Activated CD4-positive, CD25-positive, alpha-beta regulatory T cell (primary cell): ENCODE measurements at regions not wholly inside any gene's neighbourhood (a gene's known extent, or its start where the extent isn't known, plus 50 kb on each side); places are given as distances from the start of the nearest gene placed in this dataset.

Experiments
- DNase-seq, 4 experiments: peaks; one replicate each; lab custom pipeline; 2025; lab: John Stamatoyannopoulos, UW

- no peak for DNase-seq
Measured at GRCh38 chr10:21260506-21261149, 264.9 kb downstream of the SKIDA1 start.

GRCh38 chr10:21260066-21260465 is 265.4 kb downstream of the SKIDA1 start:
- no peak for DNase-seq

- DNase-seq: no peak
Measured at GRCh38 chr10:21257919-21258318, 267.6 kb downstream of the SKIDA1 start.

GRCh38 chr10:21257191-21257590 is 268.3 kb downstream of the SKIDA1 start:
- DNase-seq: no peak

DNA sequence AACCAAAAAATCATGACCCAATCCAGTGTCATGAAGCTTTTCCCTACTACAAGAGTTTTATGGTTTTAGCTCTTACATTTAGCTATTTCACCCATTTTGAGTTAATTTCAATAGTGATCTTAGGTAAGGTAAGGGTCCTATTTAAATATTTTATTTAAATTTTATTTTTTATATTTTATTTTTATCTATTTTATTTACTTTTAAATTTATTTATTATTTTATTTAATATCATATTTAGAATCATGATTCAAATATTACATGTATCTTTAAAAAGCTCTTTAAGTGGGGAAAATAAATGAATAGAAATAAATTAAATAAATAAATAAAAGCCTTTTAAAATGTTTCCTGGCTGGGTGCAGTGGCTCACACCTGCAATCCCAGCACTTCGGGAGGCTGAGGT is 276.0 kb downstream of the SKIDA1 start:
- DNase-seq: no peak

DNA sequence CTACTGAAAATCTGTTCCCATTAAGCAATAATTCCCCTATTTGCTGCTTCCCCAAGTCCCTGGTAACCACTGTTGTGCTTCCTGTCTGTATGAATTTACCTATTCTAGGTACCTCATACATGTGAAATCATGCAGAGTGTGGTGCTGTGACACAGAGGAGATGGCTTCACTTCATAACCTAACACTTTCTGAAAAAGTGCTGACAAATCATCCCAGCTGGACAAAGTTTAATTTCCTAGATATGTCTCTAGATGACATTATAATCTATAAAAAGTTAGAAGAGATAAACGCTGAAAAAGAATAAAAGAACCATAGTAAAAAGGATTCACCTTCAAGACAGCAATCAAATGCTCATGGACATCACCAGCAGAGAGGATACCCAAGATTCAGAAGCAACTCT is 277.9 kb downstream of the SKIDA1 start:
- DNase-seq: no peak

DNA sequence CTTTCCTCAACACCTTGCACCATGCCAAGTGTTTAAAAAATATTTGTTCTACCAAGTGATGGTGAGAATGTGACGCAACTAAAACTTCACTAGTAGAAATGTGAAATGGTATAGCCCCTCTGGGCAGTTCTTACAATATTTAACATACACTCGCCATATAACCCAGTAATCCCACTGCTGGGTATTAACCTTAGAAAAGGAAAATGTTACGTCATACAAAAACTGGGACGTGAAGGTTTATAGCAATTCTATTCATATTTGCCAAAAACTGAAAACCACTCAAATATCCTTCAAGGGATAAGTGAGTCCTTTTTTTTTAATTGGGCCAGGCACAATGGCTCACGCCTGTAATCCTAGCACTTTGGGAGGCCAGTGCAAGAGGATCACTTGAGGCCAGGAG is 279.3 kb downstream of the SKIDA1 start:
- no peak for DNase-seq

- no peak for DNase-seq
Measured at GRCh38 chr10:21243748-21244257, 281.7 kb downstream of the SKIDA1 start.

GRCh38 chr10:21242915-21243314 is 282.6 kb downstream of the SKIDA1 start:
- DNase-seq: no peak

GRCh38 chr10:21238717-21239116 is 286.8 kb downstream of the SKIDA1 start:
- no peak for DNase-seq

GRCh38 chr10:21238044-21238443 is 287.4 kb downstream of the SKIDA1 start:
- no peak for DNase-seq

DNA sequence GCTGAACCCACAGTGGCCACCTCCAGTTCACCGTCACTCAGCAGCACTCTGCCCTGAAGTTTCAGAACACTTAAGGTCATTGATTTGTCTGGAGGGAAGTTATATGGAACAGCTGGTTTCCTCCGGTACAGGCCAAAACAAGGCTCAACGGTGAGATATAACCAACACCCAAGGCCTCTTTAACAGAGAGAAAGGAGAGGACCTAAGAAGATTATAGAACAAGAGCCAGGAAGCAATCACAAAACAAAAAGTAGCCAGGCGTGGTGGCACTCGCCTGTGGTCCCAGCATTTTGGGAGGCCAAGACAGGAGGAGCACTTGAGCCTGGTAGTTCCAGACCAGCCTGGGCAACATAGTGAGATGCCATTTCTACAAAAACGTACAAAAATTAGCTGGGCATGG is 290.7 kb downstream of the SKIDA1 start:
- no peak for DNase-seq

- DNase-seq: no peak
Measured at GRCh38 chr10:21230219-21230618, 295.3 kb downstream of the SKIDA1 start.

- no peak for DNase-seq
Measured at GRCh38 chr10:21217748-21218367, 307.6 kb downstream of the SKIDA1 start.

- no peak for DNase-seq
Measured at GRCh38 chr10:21217107-21217506, 308.4 kb downstream of the SKIDA1 start.

GRCh38 chr10:21214329-21214728 is 311.2 kb downstream of the SKIDA1 start:
- no peak for DNase-seq

DNA sequence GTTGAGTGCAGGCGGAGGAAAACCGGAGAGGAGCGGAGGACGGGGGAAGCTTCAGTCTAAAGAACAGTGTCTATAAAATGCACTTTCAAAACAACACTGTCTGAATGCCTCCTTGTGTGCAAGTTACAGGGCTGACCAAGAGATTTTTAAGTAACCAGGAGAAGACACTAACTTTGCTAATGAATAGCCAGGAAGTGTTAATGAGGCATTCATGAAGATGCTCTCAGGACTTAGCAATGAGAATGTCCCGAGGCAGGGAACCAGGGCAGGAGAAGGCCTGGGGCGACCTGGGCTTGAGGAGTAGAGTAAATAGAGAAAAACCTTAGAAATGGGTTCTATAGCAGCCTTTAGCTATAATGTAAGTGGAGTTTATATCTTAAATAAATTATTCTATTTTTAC is 312.1 kb downstream of the SKIDA1 start:
- no peak for DNase-seq

DNA sequence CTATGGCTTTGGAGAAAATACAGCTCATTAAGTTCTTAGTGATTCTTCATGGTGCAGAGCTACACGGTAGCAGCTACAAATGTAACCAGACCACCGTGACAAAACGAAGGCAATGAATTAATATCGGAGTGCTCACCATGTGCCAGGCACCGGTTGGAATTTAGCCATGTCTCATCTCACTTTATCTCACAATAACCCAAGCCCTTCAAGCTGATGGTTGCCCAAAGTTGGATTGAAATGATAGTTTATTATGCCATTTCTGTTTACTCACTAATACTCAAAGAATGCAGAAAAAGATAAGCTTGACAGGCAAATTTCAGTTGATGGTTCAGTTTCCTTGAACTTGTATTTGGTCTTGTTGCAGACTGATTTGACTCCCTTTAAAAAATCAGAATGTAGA is 312.6 kb downstream of the SKIDA1 start:
- DNase-seq: no peak

- no peak for DNase-seq
Measured at GRCh38 chr10:21212348-21212747, 313.1 kb downstream of the SKIDA1 start.

GRCh38 chr10:21209495-21209894 is 312.4 kb upstream of the NEBL start:
- no peak for DNase-seq

DNA sequence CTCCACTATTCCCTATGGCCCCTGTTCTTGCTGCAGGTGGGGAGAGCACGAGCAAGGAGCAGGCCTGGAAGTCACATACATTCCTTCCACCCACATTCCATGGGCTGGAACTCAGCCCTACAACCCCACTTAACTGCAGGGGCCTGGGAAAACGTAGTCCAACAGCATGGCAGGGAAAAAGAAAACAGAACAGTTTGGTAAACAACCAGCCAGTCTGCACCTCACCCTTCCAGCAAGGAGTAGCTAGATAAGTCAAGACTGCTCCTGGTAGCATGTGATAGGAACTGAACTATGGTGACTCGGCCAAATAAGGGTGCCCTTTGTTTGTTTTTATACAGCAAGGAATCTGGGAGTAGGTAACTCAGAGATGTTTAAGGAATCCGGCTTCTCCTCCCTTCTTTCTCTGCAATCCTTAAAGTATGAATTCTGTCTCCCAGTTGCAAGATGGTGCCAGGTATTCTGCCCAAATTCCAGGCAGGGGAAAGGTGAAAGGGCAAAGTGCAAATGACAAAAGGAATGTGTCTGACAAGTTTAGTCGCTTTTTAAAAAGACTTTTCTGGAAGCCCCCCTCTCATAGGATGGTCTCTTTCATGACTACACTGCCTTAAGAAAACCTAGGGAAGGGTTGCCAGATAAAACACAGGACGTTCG is 311.7 kb upstream of the NEBL start:
- DNase-seq: no peak

GRCh38 chr10:21207852-21208646 is 310.9 kb upstream of the NEBL start:
- no peak for DNase-seq

- DNase-seq: no peak
Measured at GRCh38 chr10:21205328-21205727, 308.2 kb upstream of the NEBL start.
